DOHH2 (cell line): ENCODE measurements at regions not wholly inside any gene's neighbourhood (a gene's known extent, or its start where the extent isn't known, plus 50 kb on each side); places are given as distances from the start of the nearest gene placed in this dataset.

ENCODE experiments used
- H3F3A ChIP-seq: fragments of 200-600 bp; sonication (generic), shearing (Covaris generic); 2 replicates; pipeline ENCODE4 v1.6.0; 2016; ENCODE audit warnings: antibody characterized with exemption, mild to moderate bottlenecking; ENCODE audit not compliant: control insufficient read depth, insufficient read depth
- H3K27ac ChIP-seq: fragments of 200-600 bp; sonication (generic); 2 replicates; pipeline ENCODE4 v1.5.1; 2014; ENCODE audit warnings: low read depth, mild to moderate bottlenecking, low read length, moderate library complexity
- H3K27me3 ChIP-seq: fragments of 200-600 bp; sonication (generic); 2 replicates; pipeline ENCODE4 v1.6.1; 2014; ENCODE audit warnings: mild to moderate bottlenecking, low read length, mixed read lengths; ENCODE audit not compliant: control insufficient read depth
- H3K36me3 ChIP-seq: fragments of 200-600 bp; sonication (generic); 2 replicates; pipeline ENCODE4 v1.6.1; 2014; ENCODE audit warnings: mild to moderate bottlenecking, low read length, moderate library complexity, mixed read lengths; ENCODE audit not compliant: control insufficient read depth
- H3K4me1 ChIP-seq: fragments of 200-600 bp; sonication (generic); 2 replicates; pipeline ENCODE4 v1.6.1; 2014; ENCODE audit warnings: mild to moderate bottlenecking, low read length, mixed read lengths; ENCODE audit not compliant: control insufficient read depth
- H3K4me2 ChIP-seq: fragments of 200-600 bp; sonication (generic); 2 replicates; pipeline ENCODE4 v1.6.0; 2014; ENCODE audit warnings: mild to moderate bottlenecking, low read length, moderate library complexity
- H3K4me3 ChIP-seq: fragments of 200-600 bp; sonication (generic); 2 replicates; pipeline ENCODE4 v1.5.1; 2014; ENCODE audit warnings: mild to moderate bottlenecking, low read length, mixed read lengths
- H3K79me2 ChIP-seq: fragments of 200-600 bp; sonication (generic); 2 replicates; pipeline ENCODE4 v1.6.1; 2014; ENCODE audit warnings: mild to moderate bottlenecking, low read length, mixed read lengths; ENCODE audit not compliant: control insufficient read depth
- H3K9me2 ChIP-seq: fragments of 200-600 bp; sonication (generic); replicated peaks from 2 replicates; pipeline ENCODE4 v1.6.1; 2014; ENCODE audit warnings: mild to moderate bottlenecking, low read length, mixed read lengths; ENCODE audit not compliant: control insufficient read depth
- H3K9me3 ChIP-seq: fragments of 200-600 bp; sonication (generic); 2 replicates; pipeline ENCODE4 v1.6.1; 2014; ENCODE audit warnings: antibody characterized with exemption, low read length, mixed read lengths; ENCODE audit not compliant: control insufficient read depth, insufficient read depth
- H4K20me1 ChIP-seq: fragments of 200-600 bp; sonication (generic); 2 replicates; pipeline ENCODE4 v1.6.0; 2014; ENCODE audit warnings: low read depth, mild to moderate bottlenecking, antibody characterized with exemption, low read length, moderate library complexity; ENCODE audit not compliant: control insufficient read depth, insufficient read depth
- EZH2phosphoT487 ChIP-seq: fragments of 200-600 bp; sonication (generic); IDR thresholded peaks from 2 replicates; pipeline ENCODE4 v1.6.1; 2017; ENCODE audit warnings: borderline replicate concordance, mild to moderate bottlenecking, antibody characterized with exemption, low read length, moderate library complexity, mixed read lengths
- TF ChIP-seq, protein P1 (sequence below): fragments of 200-600 bp; sonication (generic); IDR thresholded peaks from one replicate; pipeline ENCODE4 v1.5.1; 2014; ENCODE audit warnings: antibody characterized with exemption, mild to moderate bottlenecking, low read depth, low read length; ENCODE audit not compliant: poor library complexity, severe bottlenecking

GRCh38 chr4:122073615-122074014, 78.5 kb upstream of the BLTP1 start:
- no peaks in the 10 kb centered on the region for H4K20me1 ChIP-seq
- H3K27ac ChIP-seq = no peak overlapping the region
- no peak overlapping the region for H3K4me3 ChIP-seq
- no peak overlapping the region for H3K4me2 ChIP-seq
- no peaks in the 10 kb centered on the region for H3K36me3 ChIP-seq
- no peaks in the 10 kb centered on the region for H3F3A ChIP-seq
- peaks cover 4% of the 10 kb centered on the region; the same call in 1 of the 2 replicates for H3K27me3 ChIP-seq
- no peaks in the 10 kb centered on the region for H3K4me1 ChIP-seq
- H3K9me2 ChIP-seq = no peaks in the 10 kb centered on the region
- no peaks in the 10 kb centered on the region for H3K9me3 ChIP-seq
- TF ChIP-seq EZH2phosphoT487 = no peak
- TF ChIP-seq, protein P1, sequence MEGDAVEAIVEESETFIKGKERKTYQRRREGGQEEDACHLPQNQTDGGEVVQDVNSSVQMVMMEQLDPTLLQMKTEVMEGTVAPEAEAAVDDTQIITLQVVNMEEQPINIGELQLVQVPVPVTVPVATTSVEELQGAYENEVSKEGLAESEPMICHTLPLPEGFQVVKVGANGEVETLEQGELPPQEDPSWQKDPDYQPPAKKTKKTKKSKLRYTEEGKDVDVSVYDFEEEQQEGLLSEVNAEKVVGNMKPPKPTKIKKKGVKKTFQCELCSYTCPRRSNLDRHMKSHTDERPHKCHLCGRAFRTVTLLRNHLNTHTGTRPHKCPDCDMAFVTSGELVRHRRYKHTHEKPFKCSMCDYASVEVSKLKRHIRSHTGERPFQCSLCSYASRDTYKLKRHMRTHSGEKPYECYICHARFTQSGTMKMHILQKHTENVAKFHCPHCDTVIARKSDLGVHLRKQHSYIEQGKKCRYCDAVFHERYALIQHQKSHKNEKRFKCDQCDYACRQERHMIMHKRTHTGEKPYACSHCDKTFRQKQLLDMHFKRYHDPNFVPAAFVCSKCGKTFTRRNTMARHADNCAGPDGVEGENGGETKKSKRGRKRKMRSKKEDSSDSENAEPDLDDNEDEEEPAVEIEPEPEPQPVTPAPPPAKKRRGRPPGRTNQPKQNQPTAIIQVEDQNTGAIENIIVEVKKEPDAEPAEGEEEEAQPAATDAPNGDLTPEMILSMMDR = no peak
- no peaks in the 10 kb centered on the region for H3K79me2 ChIP-seq

DNA sequence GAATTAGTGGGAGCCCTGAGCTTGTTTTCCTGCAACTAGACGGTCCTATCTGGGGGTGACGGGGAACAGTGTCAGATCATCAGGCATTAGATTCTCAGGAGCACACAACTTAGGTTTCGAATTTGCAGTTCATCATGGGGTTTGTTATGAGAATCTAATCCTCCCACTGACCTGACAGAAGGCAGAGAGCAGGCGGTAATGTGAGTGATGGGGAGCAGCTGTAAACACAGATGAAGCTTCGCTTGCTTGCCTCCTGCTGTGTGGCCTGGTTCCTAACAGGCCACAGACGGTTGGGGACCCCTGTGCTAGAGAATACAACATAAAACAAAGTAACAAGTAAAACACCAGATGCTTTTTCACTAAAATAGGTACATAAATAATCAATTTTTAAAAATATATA, 86.2 kb upstream of the BLTP1 start:
- Histone ChIP-seq H3K9me3 (no peaks in the 10 kb centered on the region), H3K9me2 (no peaks in the 10 kb centered on the region), H3K79me2 (no peaks in the 10 kb centered on the region), H3K4me3 (no peak overlapping the region), H3K4me1 (no peaks in the 10 kb centered on the region), H4K20me1 (no peaks in the 10 kb centered on the region), H3K4me2 (no peak overlapping the region), H3K36me3 (no peaks in the 10 kb centered on the region), H3K27ac (no peak overlapping the region), H3K27me3 (no peaks in the 10 kb centered on the region), H3F3A (no peaks in the 10 kb centered on the region)
- TF ChIP-seq, protein P1 = no peak
- no peak for TF ChIP-seq EZH2phosphoT487

GRCh38 chr4:122065149-122065548, 87.0 kb upstream of the BLTP1 start:
- no peak overlapping the region for H3K4me3 ChIP-seq
- no peaks in the 10 kb centered on the region for H3K4me1 ChIP-seq
- H3K4me2 ChIP-seq = no peak overlapping the region
- H3K36me3 ChIP-seq = no peaks in the 10 kb centered on the region
- H3K79me2 ChIP-seq = no peaks in the 10 kb centered on the region
- H4K20me1 ChIP-seq = no peaks in the 10 kb centered on the region
- H3K27me3 ChIP-seq = no peaks in the 10 kb centered on the region
- H3K9me3 ChIP-seq = no peaks in the 10 kb centered on the region
- no peaks in the 10 kb centered on the region for H3K9me2 ChIP-seq
- no peaks in the 10 kb centered on the region for H3F3A ChIP-seq
- TF ChIP-seq, protein P1 = no peak
- no peak for TF ChIP-seq EZH2phosphoT487
- no peak overlapping the region for H3K27ac ChIP-seq

DNA sequence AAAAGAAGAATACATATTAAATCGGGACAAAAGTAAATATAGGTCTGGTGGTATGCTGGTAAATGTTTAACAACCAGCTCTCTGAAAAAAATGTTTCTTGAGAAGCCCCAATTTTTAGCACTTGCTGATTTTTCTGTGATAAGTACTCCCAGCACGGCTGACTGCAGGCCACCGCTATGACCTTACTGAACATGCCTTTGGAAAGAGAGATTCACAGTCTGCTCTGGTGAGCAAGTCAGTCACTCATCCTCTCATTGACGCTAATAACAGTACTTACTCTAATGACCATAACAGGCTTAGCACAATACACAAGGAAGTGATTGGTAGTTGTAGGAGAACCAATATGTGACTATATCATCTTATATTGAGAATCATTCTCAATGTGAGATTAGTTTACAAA, 98.9 kb upstream of the BLTP1 start:
- H4K20me1 ChIP-seq = no peaks in the 10 kb centered on the region
- H3K9me3 ChIP-seq = no peaks in the 10 kb centered on the region
- H3K79me2 ChIP-seq = no peaks in the 10 kb centered on the region
- no peaks in the 10 kb centered on the region for H3F3A ChIP-seq
- H3K27ac ChIP-seq = no peak overlapping the region
- no peak overlapping the region for H3K4me3 ChIP-seq
- H3K27me3 ChIP-seq = no peaks in the 10 kb centered on the region
- no peaks in the 10 kb centered on the region for H3K9me2 ChIP-seq
- no peak overlapping the region for H3K4me2 ChIP-seq
- H3K4me1 ChIP-seq = no peaks in the 10 kb centered on the region
- no peak for TF ChIP-seq EZH2phosphoT487
- TF ChIP-seq, protein P1 = no peak
- H3K36me3 ChIP-seq = no peaks in the 10 kb centered on the region
